ENCODE measurements at regions not wholly inside any gene's neighbourhood (a gene's known extent, or its start where the extent isn't known, plus 50 kb on each side); places are given as distances from the start of the nearest gene placed in this dataset.

GRCh38 chr14:31949709-31950108 lies 127.4 kb upstream of the ARHGAP5 start:
- WGBS, 2 donors = 85 to 88% methylated on average over 1 of the region's 1 CpG
- Histone ChIP-seq H3K36me3 (ENCODE audit: low read depth, missing control alignments) (no peaks in the 10 kb centered on the region), H3K27ac (no peak overlapping the region), H3K27me3 (no peaks in the 10 kb centered on the region), H3K4me1 (peaks cover 9% of the 10 kb centered on the region), H3K4me3 (no peak overlapping the region), H3K9me3 (no peaks in the 10 kb centered on the region)
- TF ChIP-seq, protein P1, sequence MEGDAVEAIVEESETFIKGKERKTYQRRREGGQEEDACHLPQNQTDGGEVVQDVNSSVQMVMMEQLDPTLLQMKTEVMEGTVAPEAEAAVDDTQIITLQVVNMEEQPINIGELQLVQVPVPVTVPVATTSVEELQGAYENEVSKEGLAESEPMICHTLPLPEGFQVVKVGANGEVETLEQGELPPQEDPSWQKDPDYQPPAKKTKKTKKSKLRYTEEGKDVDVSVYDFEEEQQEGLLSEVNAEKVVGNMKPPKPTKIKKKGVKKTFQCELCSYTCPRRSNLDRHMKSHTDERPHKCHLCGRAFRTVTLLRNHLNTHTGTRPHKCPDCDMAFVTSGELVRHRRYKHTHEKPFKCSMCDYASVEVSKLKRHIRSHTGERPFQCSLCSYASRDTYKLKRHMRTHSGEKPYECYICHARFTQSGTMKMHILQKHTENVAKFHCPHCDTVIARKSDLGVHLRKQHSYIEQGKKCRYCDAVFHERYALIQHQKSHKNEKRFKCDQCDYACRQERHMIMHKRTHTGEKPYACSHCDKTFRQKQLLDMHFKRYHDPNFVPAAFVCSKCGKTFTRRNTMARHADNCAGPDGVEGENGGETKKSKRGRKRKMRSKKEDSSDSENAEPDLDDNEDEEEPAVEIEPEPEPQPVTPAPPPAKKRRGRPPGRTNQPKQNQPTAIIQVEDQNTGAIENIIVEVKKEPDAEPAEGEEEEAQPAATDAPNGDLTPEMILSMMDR (IDR thresholded peaks at IDR 0.05) = no peak
- TF ChIP-seq POLR2A (IDR thresholded peaks at IDR 0.05) = no peak
- intact Hi-C loops (cut with DNase I; ENCODE audit: low total_unique reads) = no loop called here
- no peak for DNase-seq

DNA sequence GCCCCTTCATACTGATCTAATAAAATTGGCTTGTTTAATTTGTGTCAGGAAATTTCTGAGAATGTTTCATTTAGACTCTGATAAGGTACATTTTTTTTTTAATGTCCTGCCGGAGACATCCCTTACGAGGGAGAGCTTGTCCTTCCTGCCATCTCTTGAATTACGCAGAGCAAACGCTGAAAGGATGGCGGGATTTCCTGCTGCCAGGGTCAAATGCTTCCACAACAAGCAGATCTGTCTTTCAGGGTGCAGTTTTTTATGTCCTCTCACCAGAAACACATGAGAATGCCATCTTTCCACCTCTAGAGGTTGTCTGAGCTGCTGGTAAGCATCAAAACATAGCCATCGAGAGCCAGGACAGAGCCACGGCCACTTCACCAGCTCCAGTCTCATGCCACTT lies 126.8 kb upstream of the ARHGAP5 start:
- TF ChIP-seq POLR2A (IDR thresholded peaks at IDR 0.05) = no peak
- TF ChIP-seq, protein P1 (IDR thresholded peaks at IDR 0.05) = no peak
- 72 to 73% methylated on average over 7 of the region's 7 CpGs for WGBS, 2 donors
- peaks cover 9% of the 10 kb centered on the region for H3K4me1 ChIP-seq

DNA sequence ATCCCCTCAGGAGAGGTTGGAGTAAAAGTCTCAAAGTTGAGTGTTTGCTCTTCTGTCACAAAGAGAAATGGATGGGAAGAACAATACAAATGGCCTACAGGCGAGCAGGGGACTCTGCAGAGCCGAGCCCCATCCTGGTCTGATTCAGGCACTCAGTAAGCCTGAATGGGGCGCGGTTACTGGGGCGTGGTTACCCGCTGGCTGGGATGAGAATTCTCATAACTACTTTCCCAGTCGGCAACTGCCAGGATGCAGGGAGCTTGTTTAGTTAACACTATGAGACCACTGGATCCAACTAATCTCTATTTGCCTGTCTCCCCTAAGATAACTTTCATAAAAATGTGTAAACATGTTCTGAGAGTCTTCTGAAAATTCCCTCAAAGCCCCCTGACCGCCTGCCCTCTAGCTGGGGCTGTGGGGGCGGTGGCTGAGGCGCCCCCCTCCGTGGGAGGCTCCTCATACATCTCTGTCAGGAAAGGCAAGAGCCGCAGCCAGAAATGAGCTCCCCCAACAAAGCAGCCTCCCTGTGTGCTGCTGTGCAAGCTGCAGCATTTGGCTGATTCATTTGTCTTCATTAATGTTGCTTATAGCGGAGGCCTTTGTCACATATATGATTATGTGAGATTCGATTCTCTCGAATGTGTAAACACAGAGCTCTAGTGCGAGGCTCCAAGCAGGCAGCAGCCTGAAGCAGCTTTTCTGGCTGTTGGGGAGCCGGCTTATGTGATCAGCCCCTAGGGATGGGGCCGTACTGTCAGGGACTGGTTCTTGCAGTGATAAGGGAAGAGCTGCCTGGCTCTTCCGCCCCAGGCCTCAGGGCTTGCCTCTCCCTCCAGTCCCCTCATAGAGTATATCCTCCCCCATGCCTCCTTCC lies 126.1 kb upstream of the ARHGAP5 start:
- Histone ChIP-seq H3K27ac (no peak overlapping the region), H3K27me3 (no peaks in the 10 kb centered on the region), H3K4me3 (no peak overlapping the region), H3K9me3 (no peaks in the 10 kb centered on the region), H3K4me1 (peaks cover 9% of the 10 kb centered on the region), H3K36me3 (ENCODE audit: low read depth, missing control alignments) (no peaks in the 10 kb centered on the region)
- peak; percentile 64 for DNase-seq
- intact Hi-C loops (cut with DNase I; ENCODE audit: low total_unique reads) = no loop called here
- TF ChIP-seq, protein P1 (IDR thresholded peaks at IDR 0.05) = no peak
- TF ChIP-seq POLR2A (IDR thresholded peaks at IDR 0.05) = no peak
- WGBS, 2 donors = 20 to 28% methylated on average over 17 to 19 of the region's 19 CpGs

More for the DNA sequence above, 126.8 kb upstream of the ARHGAP5 start:
- Histone ChIP-seq H3K27ac (no peak overlapping the region), H3K4me3 (no peak overlapping the region), H3K9me3 (no peaks in the 10 kb centered on the region), H3K36me3 (ENCODE audit: low read depth, missing control alignments) (no peaks in the 10 kb centered on the region), H3K27me3 (no peaks in the 10 kb centered on the region)
- DNase-seq = no peak
- intact Hi-C loops (cut with DNase I; ENCODE audit: low total_unique reads) = no loop called here

GRCh38 chr14:31951638-31951964 lies 125.5 kb upstream of the ARHGAP5 start:
- Histone ChIP-seq H3K27me3 (no peaks in the 10 kb centered on the region), H3K27ac (no peak overlapping the region), H3K9me3 (no peaks in the 10 kb centered on the region), H3K4me1 (peaks cover 9% of the 10 kb centered on the region), H3K36me3 (ENCODE audit: low read depth, missing control alignments) (no peaks in the 10 kb centered on the region), H3K4me3 (no peak overlapping the region)
- WGBS, 2 donors = 63 to 67% methylated on average over 4 of the region's 4 CpGs
- DNase-seq = no peak
- no peak for TF ChIP-seq POLR2A (IDR thresholded peaks at IDR 0.05)
- TF ChIP-seq, protein P1 (IDR thresholded peaks at IDR 0.05) = no peak
- intact Hi-C loops (cut with DNase I; ENCODE audit: low total_unique reads) = no loop called here

DNA sequence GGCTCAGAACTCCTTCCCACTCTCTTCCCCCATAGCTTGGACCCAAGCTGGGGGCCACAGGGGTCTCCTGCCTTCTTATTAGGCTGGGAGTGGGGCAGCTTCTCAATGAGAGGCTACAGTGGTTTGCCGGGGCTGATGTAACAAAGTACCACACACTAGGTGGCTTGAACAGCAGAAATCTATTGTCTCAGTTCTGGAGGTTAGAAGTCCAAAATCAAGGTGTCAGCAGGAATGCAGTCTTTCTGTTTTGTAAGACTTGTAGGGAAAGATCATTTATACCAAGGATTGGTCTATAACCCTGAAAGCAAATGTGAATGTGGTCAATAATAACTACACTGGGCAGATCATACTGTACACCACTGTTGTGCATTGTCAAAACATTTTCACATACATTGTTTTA lies 124.5 kb upstream of the ARHGAP5 start:
- H3K27me3 ChIP-seq = no peaks in the 10 kb centered on the region
- H3K9me3 ChIP-seq = no peaks in the 10 kb centered on the region
- no peak overlapping the region for H3K4me3 ChIP-seq
- 83 to 89% methylated on average over 1 of the region's 1 CpG for WGBS, 2 donors
- peaks cover 9% of the 10 kb centered on the region for H3K4me1 ChIP-seq
- TF ChIP-seq, protein P1 (IDR thresholded peaks at IDR 0.05) = no peak
- TF ChIP-seq POLR2A (IDR thresholded peaks at IDR 0.05) = no peak
- no peaks in the 10 kb centered on the region for H3K36me3 ChIP-seq (ENCODE audit: low read depth, missing control alignments)
- no peak for DNase-seq
- intact Hi-C loops (cut with DNase I; ENCODE audit: low total_unique reads) = no loop called here
- no peak overlapping the region for H3K27ac ChIP-seq
